ENCODE measurements at regions not wholly inside any gene's neighbourhood (a gene's known extent, or its start where the extent isn't known, plus 50 kb on each side); places are given as distances from the start of the nearest gene placed in this dataset.

GRCh38 chr12:97745406-97746101, 282.9 kb downstream of the RMST start:
- intact Hi-C loops (cut with micrococcal nuclease; ENCODE audit: unreplicated experiment) = no loop called here
- CTCF ChIA-PET = no interaction called here
- no peaks in the 10 kb centered on the region for H3K36me3 Mint-ChIP-seq (ENCODE audit: insufficient read depth, unreplicated experiment)
- DNase-seq = no peak
- no peak overlapping the region for H3K4me3 Mint-ChIP-seq (ENCODE audit: low read depth, unreplicated experiment)
- BruUV-seq (replicated peaks) = no TSS peak
- TF ChIP-seq CTCF (IDR thresholded peaks at IDR 0.05; ENCODE audit: unreplicated experiment) = no peak
- H3K4me1 Mint-ChIP-seq (ENCODE audit: low read depth, unreplicated experiment) = peaks cover 9% of the 10 kb centered on the region
- no peaks in the 10 kb centered on the region for H3K27me3 Mint-ChIP-seq (ENCODE audit: unreplicated experiment)
- peaks cover 8% of the 10 kb centered on the region for H3K9me3 Mint-ChIP-seq (ENCODE audit: low read depth, unreplicated experiment)
- no peak overlapping the region for H3K27ac Mint-ChIP-seq (ENCODE audit: unreplicated experiment)

GRCh38 chr12:97748298-97748697, 285.7 kb downstream of the RMST start:
- DNase-seq = no peak
- no peaks in the 10 kb centered on the region for H3K27me3 Mint-ChIP-seq (ENCODE audit: unreplicated experiment)
- no peaks in the 10 kb centered on the region for H3K36me3 Mint-ChIP-seq (ENCODE audit: insufficient read depth, unreplicated experiment)
- intact Hi-C loops (cut with micrococcal nuclease; ENCODE audit: unreplicated experiment) = no loop called here
- no peak overlapping the region for H3K4me3 Mint-ChIP-seq (ENCODE audit: low read depth, unreplicated experiment)
- peaks cover 8% of the 10 kb centered on the region for H3K9me3 Mint-ChIP-seq (ENCODE audit: low read depth, unreplicated experiment)
- BruUV-seq (replicated peaks) = no TSS peak
- no peak for TF ChIP-seq CTCF (IDR thresholded peaks at IDR 0.05; ENCODE audit: unreplicated experiment)
- H3K27ac Mint-ChIP-seq (ENCODE audit: unreplicated experiment) = no peak overlapping the region
- CTCF ChIA-PET = no interaction called here
- H3K4me1 Mint-ChIP-seq (ENCODE audit: low read depth, unreplicated experiment) = peaks cover 9% of the 10 kb centered on the region

GRCh38 chr12:97751704-97752103, 289.1 kb downstream of the RMST start:
- no peak overlapping the region for H3K27ac Mint-ChIP-seq (ENCODE audit: unreplicated experiment)
- no peaks in the 10 kb centered on the region for H3K27me3 Mint-ChIP-seq (ENCODE audit: unreplicated experiment)
- BruUV-seq (replicated peaks) = no TSS peak
- intact Hi-C loops (cut with micrococcal nuclease; ENCODE audit: unreplicated experiment) = no loop called here
- no peak for DNase-seq
- CTCF ChIA-PET = no interaction called here
- no peak overlapping the region for H3K4me3 Mint-ChIP-seq (ENCODE audit: low read depth, unreplicated experiment)
- no peak for TF ChIP-seq CTCF (IDR thresholded peaks at IDR 0.05; ENCODE audit: unreplicated experiment)
- peaks cover 5% of the 10 kb centered on the region for H3K9me3 Mint-ChIP-seq (ENCODE audit: low read depth, unreplicated experiment)
- no peaks in the 10 kb centered on the region for H3K4me1 Mint-ChIP-seq (ENCODE audit: low read depth, unreplicated experiment)
- no peaks in the 10 kb centered on the region for H3K36me3 Mint-ChIP-seq (ENCODE audit: insufficient read depth, unreplicated experiment)

GRCh38 chr12:97752129-97752528, 289.5 kb downstream of the RMST start:
- no TSS peak for BruUV-seq (replicated peaks)
- intact Hi-C loops (cut with micrococcal nuclease; ENCODE audit: unreplicated experiment) = no loop called here
- H3K36me3 Mint-ChIP-seq (ENCODE audit: insufficient read depth, unreplicated experiment) = no peaks in the 10 kb centered on the region
- no peaks in the 10 kb centered on the region for H3K27me3 Mint-ChIP-seq (ENCODE audit: unreplicated experiment)
- peaks cover 5% of the 10 kb centered on the region for H3K9me3 Mint-ChIP-seq (ENCODE audit: low read depth, unreplicated experiment)
- H3K4me1 Mint-ChIP-seq (ENCODE audit: low read depth, unreplicated experiment) = no peaks in the 10 kb centered on the region
- TF ChIP-seq CTCF (IDR thresholded peaks at IDR 0.05; ENCODE audit: unreplicated experiment) = no peak
- DNase-seq = no peak
- no peak overlapping the region for H3K4me3 Mint-ChIP-seq (ENCODE audit: low read depth, unreplicated experiment)
- H3K27ac Mint-ChIP-seq (ENCODE audit: unreplicated experiment) = no peak overlapping the region
- CTCF ChIA-PET = no interaction called here
